Vagina (tissue), 2 donors: ENCODE measurements at regions not wholly inside any gene's neighbourhood (a gene's known extent, or its start where the extent isn't known, plus 50 kb on each side); places are given as distances from the start of the nearest gene placed in this dataset.

Source experiments
- DNase-seq, 2 donors: peaks; one replicate each; pipeline ENCODE4 v3.0.0-alpha.2; 2017; ENCODE audit errors: extremely low spot score in 2 of 2
- H3K27ac ChIP-seq: fragments of 200-600 bp; sonication (generic); one replicate; pipeline ENCODE4 v1.5.1; 2019
- H3K27me3 ChIP-seq: fragments of 200-600 bp; sonication (generic); one replicate; pipeline ENCODE4 v1.5.1; 2019
- H3K36me3 ChIP-seq, 2 donors: fragments of 200-600 bp; sonication (generic); one replicate each; pipeline ENCODE4 v1.5.1; 2017 to 2019
- H3K4me1 ChIP-seq: fragments of 200-600 bp; sonication (generic); one replicate; pipeline ENCODE4 v1.5.1; 2019
- H3K4me3 ChIP-seq, 2 donors: fragments of 200-600 bp; sonication (generic); 1 replicate in 1 of 2; 2 replicates in 1 of 2; pipeline ENCODE4 v1.5.1; 2016 to 2019
- H3K9me3 ChIP-seq: fragments of 200-600 bp; sonication (generic); one replicate; pipeline ENCODE4 v1.5.1; 2019
- POLR2A ChIP-seq, 2 donors: fragments of 450-650 bp; IDR thresholded peaks; one replicate each; pipeline ENCODE4 v1.6.1; 2017; ENCODE audit warnings: antibody characterized with exemption in 2 of 2, mild to moderate bottlenecking in 2 of 2, moderate library complexity in 2 of 2
- POLR2AphosphoS5 ChIP-seq, 2 donors: sonication (generic); formaldehyde crosslinking; IDR thresholded peaks; one replicate each; pipeline ENCODE4 v1.9.0; 2017; ENCODE audit warnings: antibody characterized with exemption in 2 of 2, mild to moderate bottlenecking in 2 of 2, low read depth in 1 of 2; ENCODE audit not compliant: insufficient read depth in 1 of 2
- intact Hi-C: fragments of 100-400 bp; cut with DNase I; formaldehyde crosslinking; loops from one replicate; pipeline ENCODE4 v1.15.1; 2023
- TF ChIP-seq, protein P1 (sequence below), 3 experiments: fragments of 450-650 bp in 2 of 3; fragments of 200-600 bp in 1 of 3; sonication (generic) in 1 of 3; IDR thresholded peaks; one replicate each; pipeline ENCODE4 v1.5.1; 2017 to 2019; ENCODE audit warnings: antibody characterized with exemption in 3 of 3, mild to moderate bottlenecking in 2 of 3, moderate library complexity in 2 of 3

DNA sequence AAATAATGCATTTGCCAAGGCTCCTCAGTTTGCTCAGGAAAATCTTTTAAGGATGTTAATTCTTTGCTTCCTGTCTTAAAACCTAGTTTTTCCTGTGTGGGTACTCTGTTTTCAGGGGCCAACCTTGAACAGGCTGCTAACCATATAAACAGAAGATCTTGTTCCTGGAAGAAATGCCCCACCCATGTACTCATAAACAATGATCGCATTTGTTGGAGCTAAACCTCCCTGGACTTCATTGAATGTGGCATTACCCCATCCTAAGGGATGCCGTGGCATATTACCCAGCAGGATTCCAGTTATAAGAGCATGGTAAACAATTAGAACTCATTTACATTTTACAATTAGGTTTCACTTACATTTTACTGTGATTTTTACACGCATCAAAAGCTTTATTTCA, 436.0 kb downstream of the ZNF608 start:
- H3K27me3 ChIP-seq: no peaks in the 10 kb centered on the region
- no peak overlapping the region for H3K4me3 ChIP-seq
- peak in 1 of 2 donors; percentile 59 for TF ChIP-seq POLR2AphosphoS5 (IDR thresholded peaks at IDR 0.05; ENCODE audit: insufficient read depth in 1 of 2, low read depth in 1 of 2)
- TF ChIP-seq, protein P1, sequence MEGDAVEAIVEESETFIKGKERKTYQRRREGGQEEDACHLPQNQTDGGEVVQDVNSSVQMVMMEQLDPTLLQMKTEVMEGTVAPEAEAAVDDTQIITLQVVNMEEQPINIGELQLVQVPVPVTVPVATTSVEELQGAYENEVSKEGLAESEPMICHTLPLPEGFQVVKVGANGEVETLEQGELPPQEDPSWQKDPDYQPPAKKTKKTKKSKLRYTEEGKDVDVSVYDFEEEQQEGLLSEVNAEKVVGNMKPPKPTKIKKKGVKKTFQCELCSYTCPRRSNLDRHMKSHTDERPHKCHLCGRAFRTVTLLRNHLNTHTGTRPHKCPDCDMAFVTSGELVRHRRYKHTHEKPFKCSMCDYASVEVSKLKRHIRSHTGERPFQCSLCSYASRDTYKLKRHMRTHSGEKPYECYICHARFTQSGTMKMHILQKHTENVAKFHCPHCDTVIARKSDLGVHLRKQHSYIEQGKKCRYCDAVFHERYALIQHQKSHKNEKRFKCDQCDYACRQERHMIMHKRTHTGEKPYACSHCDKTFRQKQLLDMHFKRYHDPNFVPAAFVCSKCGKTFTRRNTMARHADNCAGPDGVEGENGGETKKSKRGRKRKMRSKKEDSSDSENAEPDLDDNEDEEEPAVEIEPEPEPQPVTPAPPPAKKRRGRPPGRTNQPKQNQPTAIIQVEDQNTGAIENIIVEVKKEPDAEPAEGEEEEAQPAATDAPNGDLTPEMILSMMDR (IDR thresholded peaks at IDR 0.05): no peak
- TF ChIP-seq POLR2A (IDR thresholded peaks at IDR 0.05): no peak
- no peak for DNase-seq
- no peak overlapping the region for H3K27ac ChIP-seq
- H3K36me3 ChIP-seq: no peaks in the 10 kb centered on the region
- H3K4me1 ChIP-seq: no peaks in the 10 kb centered on the region
- intact Hi-C loops: no loop called here
- H3K9me3 ChIP-seq: no peaks in the 10 kb centered on the region

DNA sequence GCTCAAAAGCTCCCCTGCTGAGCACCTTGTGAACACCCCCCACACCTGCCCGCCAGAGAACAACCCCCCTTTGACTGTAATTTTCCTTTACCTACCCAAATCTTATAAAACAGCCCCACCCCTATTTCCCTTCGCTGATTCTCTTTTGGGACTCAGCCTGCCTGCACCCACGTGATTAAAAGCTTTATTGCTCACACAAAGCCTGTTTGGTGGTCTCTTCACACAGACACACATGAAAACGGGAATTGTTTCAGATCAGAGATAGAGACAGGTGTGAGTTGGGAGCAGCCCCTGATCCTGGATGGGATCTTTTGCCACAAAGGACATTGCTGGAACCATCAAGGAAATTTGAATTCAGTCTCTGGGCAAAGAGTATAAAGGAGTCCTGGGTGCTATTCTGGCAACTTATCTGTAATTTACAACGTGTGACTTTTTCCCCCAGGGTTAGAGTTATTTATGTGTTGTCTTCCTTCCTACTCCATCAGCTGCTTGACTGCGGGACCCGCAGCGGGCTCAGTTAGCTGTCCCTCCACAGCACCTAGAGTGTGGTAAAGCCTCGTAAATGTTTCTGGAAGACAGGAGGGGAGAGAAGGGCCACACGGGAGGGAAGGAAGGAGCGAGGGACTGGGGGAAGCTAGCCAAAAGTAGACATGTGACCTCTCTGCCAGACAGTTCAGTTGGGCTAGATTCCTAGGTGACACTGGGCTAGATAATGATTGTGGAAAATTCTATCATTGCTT, 437.0 kb downstream of the ZNF608 start:
- no peak for DNase-seq
- no peaks in the 10 kb centered on the region for H3K36me3 ChIP-seq
- no peaks in the 10 kb centered on the region for H3K4me1 ChIP-seq
- H3K9me3 ChIP-seq: no peaks in the 10 kb centered on the region
- no peaks in the 10 kb centered on the region for H3K27me3 ChIP-seq
- no peak overlapping the region for H3K4me3 ChIP-seq
- intact Hi-C loops: no loop called here
- H3K27ac ChIP-seq: no peak overlapping the region
- TF ChIP-seq, protein P1 (IDR thresholded peaks at IDR 0.05): no peak
- TF ChIP-seq POLR2AphosphoS5 (IDR thresholded peaks at IDR 0.05; ENCODE audit: insufficient read depth in 1 of 2, low read depth in 1 of 2): no peak
- no peak for TF ChIP-seq POLR2A (IDR thresholded peaks at IDR 0.05)

DNA sequence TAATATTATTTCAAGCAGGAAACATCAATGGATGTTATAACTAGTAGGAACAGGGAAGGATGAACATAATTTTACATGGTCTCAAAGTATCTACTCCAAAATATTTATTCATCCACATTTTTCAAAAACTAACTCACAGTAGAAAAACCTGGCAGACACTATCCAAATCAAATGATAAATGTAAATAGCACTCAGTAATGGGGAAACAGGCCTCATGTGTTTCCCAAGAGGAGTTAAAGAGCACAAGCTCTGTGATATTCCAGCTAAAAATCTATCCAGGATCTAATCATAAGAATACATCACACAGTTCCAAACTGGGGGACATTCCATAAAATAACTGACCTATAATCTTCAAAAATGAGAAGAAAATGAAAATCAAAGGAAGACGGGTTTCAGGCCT, 443.1 kb downstream of the ZNF608 start:
- H3K27me3 ChIP-seq: no peaks in the 10 kb centered on the region
- no peaks in the 10 kb centered on the region for H3K36me3 ChIP-seq
- no peak overlapping the region for H3K4me3 ChIP-seq
- TF ChIP-seq, protein P1 (IDR thresholded peaks at IDR 0.05): no peak
- TF ChIP-seq POLR2A (IDR thresholded peaks at IDR 0.05): no peak
- TF ChIP-seq POLR2AphosphoS5 (IDR thresholded peaks at IDR 0.05; ENCODE audit: insufficient read depth in 1 of 2, low read depth in 1 of 2): no peak
- intact Hi-C loops: no loop called here
- H3K9me3 ChIP-seq: no peaks in the 10 kb centered on the region
- no peak for DNase-seq
- H3K4me1 ChIP-seq: no peaks in the 10 kb centered on the region
- H3K27ac ChIP-seq: no peak overlapping the region

DNA sequence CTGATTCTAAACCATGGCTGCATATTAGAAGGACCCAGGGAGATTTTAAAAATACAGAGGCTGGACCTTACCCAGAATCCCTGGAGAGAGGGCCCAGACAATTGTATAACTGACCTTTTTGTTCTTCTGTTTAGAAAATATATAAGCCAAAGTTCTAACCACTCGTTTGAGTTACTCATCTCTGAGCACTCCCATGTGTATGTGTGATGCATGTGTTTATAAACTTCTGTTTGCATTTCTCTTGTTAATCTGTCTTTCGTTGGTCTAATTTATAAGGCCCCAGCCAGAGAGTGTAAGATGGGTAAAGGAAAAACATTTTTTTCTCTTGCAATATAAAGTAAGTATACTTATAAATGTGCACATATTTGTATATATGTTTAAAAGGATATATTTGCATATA, 443.9 kb downstream of the ZNF608 start:
- DNase-seq: no peak
- TF ChIP-seq POLR2A (IDR thresholded peaks at IDR 0.05) (no peak), POLR2AphosphoS5 (IDR thresholded peaks at IDR 0.05; ENCODE audit: insufficient read depth in 1 of 2, low read depth in 1 of 2) (no peak)
- TF ChIP-seq, protein P1 (IDR thresholded peaks at IDR 0.05): no peak

DNA sequence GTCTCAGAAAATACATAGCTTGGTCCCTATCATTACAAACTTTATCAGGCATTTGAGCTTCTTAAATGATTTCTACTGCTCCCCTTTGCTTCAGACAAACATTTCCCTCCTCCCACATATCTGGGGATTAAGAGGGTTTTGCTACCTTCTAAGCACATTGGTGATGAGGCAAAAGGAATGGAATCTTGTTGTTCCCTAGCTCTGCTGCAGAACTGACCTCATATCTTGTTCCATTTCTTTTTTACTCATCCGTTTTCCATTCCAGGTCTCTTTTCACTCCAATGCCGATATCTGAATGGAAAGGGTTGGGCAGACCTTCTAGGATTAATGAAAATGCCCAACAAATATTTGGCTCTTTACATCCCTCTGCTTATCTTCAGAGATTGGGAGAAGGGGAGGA, 444.6 kb downstream of the ZNF608 start:
- no peak overlapping the region for H3K4me3 ChIP-seq
- H3K9me3 ChIP-seq: no peaks in the 10 kb centered on the region
- DNase-seq: no peak
- no peaks in the 10 kb centered on the region for H3K27me3 ChIP-seq
- H3K36me3 ChIP-seq: no peaks in the 10 kb centered on the region
- no peaks in the 10 kb centered on the region for H3K4me1 ChIP-seq
- intact Hi-C loops: no loop called here
- TF ChIP-seq, protein P1 (IDR thresholded peaks at IDR 0.05): no peak
- TF ChIP-seq POLR2A (IDR thresholded peaks at IDR 0.05) (no peak), POLR2AphosphoS5 (IDR thresholded peaks at IDR 0.05; ENCODE audit: insufficient read depth in 1 of 2, low read depth in 1 of 2) (no peak)
- H3K27ac ChIP-seq: no peak overlapping the region

More for the DNA sequence above, 443.9 kb downstream of the ZNF608 start:
- Histone ChIP-seq H3K4me3 (no peak overlapping the region), H3K27ac (no peak overlapping the region), H3K4me1 (no peaks in the 10 kb centered on the region), H3K27me3 (no peaks in the 10 kb centered on the region), H3K9me3 (no peaks in the 10 kb centered on the region), H3K36me3 (no peaks in the 10 kb centered on the region)
- intact Hi-C loops: no loop called here
